ENCODE measurements at regions not wholly inside any gene's neighbourhood (a gene's known extent, or its start where the extent isn't known, plus 50 kb on each side); places are given as distances from the start of the nearest gene placed in this dataset.
"Not testable (repeated sequence)": the region's sequence is repeated elsewhere in the genome, so short reads cannot be mapped to it uniquely, and the experiment has no call there.

GRCh38 chr7:56697058-56697457 lies 435.2 kb downstream of the ZNF479 start:
- DNase-seq (ENCODE audit: low read depth); in situ Hi-C loops (cut with HindIII; ENCODE audit: low pct_unique_long_range_greater_than_20kb, low sequenced_read_pairs): not testable (repeated sequence)

GRCh38 chr7:56686276-56686859 lies 445.9 kb downstream of the ZNF479 start:
- in situ Hi-C loops (cut with HindIII; ENCODE audit: low pct_unique_long_range_greater_than_20kb, low sequenced_read_pairs), result no loop called here

DNA sequence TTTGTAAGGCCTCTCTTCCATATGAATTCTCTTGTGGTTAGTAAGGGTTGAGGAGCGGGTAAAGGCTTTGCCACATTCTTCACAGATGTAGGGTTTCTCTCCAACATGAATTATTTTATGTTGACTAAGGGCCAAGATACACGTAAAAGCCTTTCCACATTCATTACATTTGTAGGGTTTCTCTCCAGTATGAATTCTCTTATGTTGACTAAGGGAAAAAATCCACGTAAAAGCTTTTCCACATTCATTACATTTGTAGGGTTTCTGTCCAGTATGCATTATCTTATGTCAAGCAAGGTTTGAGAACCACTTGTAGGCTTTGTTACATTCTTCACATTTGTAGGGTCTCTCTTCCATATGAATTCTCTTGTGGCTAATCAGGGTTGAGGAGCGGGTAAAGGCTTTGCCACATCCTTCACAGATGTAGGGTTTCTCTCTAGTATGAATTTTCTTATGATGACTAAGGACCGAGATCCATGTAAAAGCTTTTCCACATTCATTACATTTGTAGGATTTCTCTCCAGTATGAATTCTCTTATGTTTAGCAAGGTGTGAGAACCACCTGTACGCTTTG lies 493.0 kb downstream of the ZNF479 start:
- in situ Hi-C loops (cut with HindIII; ENCODE audit: low pct_unique_long_range_greater_than_20kb, low sequenced_read_pairs), result no loop called here
- DNase-seq (ENCODE audit: low read depth), result no peak

More at GRCh38 chr7:56686276-56686859, 445.9 kb downstream of the ZNF479 start:
- DNase-seq (ENCODE audit: low read depth), result no peak

- no peak for DNase-seq (ENCODE audit: low read depth)
- in situ Hi-C loops (cut with HindIII; ENCODE audit: low pct_unique_long_range_greater_than_20kb, low sequenced_read_pairs), result no loop called here
Measured at GRCh38 chr7:56609852-56610355, 493.7 kb upstream of the NUPR2 start.

- in situ Hi-C loops (cut with HindIII; ENCODE audit: low pct_unique_long_range_greater_than_20kb, low sequenced_read_pairs), result no loop called here
- DNase-seq (ENCODE audit: low read depth), result no peak
Measured at GRCh38 chr7:56605146-56605545, 488.9 kb upstream of the NUPR2 start.

GRCh38 chr7:56578612-56579011 lies 462.4 kb upstream of the NUPR2 start:
- in situ Hi-C loops (cut with HindIII; ENCODE audit: low pct_unique_long_range_greater_than_20kb, low sequenced_read_pairs), result no loop called here
- no peak for DNase-seq (ENCODE audit: low read depth)

DNA sequence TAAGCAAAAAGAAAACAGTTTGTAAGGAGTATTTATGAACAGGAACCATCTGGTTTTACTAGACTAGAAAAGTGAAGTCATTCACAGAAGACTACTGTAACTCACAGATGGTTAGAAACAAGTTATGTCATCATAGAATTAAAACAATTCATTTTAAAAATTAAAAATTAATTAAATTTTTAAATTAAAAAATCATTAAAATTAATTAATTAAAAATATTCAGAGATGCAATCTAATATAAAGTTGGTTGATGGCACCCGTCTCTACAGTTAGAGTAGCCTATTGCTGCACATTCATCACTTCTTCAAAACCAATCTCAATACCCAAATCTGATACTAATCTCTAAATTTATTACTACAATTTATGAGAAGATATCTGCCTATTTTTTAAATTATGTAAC lies 454.8 kb upstream of the NUPR2 start:
- no peak for DNase-seq (ENCODE audit: low read depth)
- in situ Hi-C loops (cut with HindIII; ENCODE audit: low pct_unique_long_range_greater_than_20kb, low sequenced_read_pairs), result no loop called here

DNA sequence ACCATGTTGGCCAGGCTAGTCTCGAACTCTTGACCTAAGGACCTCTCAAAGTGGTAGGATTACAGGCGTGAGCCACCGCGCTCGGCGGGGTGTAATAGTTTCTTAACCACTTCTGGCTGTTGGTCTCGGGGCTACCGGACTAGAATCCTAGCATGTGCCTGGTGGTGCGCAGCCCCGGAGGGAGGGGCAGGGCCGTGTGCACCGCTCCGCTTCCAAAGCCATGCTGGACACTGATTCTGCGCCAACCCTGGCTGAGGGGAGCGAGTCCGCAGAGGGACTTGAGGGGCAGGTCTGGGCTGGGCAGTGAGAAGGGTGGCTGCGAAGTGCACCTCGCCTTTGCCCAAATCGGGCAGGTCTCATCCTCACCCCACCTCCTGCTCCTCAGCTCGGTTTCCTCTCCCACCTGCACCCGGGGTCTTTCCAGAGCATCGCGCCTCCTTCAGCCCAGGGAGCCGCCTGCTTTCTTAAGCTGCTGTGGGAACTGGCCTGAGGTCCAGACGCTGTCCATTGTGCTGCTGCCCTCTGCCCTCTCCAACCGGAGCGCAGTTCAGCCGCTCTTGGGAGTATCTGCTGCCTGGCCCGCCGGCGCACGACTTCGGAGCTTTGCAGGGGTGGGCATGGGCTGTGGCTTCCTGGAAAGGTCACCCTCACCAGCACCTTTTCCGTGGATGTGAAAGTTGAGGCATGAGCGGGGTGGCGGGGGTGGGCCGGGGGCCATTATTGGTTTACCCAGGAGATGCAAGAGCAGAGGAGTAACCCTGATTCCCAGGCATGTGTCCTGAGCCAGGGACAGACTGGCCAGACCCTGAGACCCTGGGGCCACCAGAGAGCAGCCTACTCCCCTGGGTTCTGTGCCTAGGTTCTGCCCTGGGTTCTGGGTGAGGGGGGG lies 422.6 kb upstream of the NUPR2 start:
- in situ Hi-C loops (cut with HindIII; ENCODE audit: low pct_unique_long_range_greater_than_20kb, low sequenced_read_pairs), result no loop called here
- DNase-seq (ENCODE audit: low read depth), result no peak

DNA sequence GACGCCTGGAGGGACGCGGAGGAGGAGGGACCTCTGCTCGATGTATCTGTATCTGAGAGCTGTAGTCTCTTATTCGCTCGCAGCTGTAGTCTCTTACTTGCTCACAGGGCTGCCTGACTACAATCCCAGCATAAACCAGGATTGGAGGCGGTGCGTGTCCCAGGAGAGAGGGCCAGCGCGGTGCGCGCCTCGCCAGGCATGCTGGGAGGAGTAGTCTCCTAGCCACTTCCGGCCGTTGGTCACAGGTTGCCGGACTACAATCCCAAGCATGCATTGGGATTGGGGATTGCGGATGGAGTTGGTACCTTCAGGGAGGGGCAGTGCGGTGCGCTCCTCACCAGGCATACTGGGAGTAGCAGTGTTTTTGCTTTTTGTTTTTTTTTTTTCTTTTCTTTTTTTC lies 421.7 kb upstream of the NUPR2 start:
- in situ Hi-C loops (cut with HindIII; ENCODE audit: low pct_unique_long_range_greater_than_20kb, low sequenced_read_pairs), result no loop called here
- no peak for DNase-seq (ENCODE audit: low read depth)

- in situ Hi-C loops (cut with HindIII; ENCODE audit: low pct_unique_long_range_greater_than_20kb, low sequenced_read_pairs), result no loop called here
- DNase-seq (ENCODE audit: low read depth), result no peak
Measured at GRCh38 chr7:56537477-56537876, 421.3 kb upstream of the NUPR2 start.

GRCh38 chr7:56495165-56495564 lies 378.9 kb upstream of the NUPR2 start:
- in situ Hi-C loops (cut with HindIII; ENCODE audit: low pct_unique_long_range_greater_than_20kb, low sequenced_read_pairs), result no loop called here
- DNase-seq (ENCODE audit: low read depth), result no peak

- in situ Hi-C loops (cut with HindIII; ENCODE audit: low pct_unique_long_range_greater_than_20kb, low sequenced_read_pairs), result no loop called here
- DNase-seq (ENCODE audit: low read depth), result no peak
Measured at GRCh38 chr7:56493704-56494450, 377.7 kb upstream of the NUPR2 start.

- DNase-seq (ENCODE audit: low read depth), result no peak
- in situ Hi-C loops (cut with HindIII; ENCODE audit: low pct_unique_long_range_greater_than_20kb, low sequenced_read_pairs), result no loop called here
Measured at GRCh38 chr7:56493196-56493595, 377.0 kb upstream of the NUPR2 start.

GRCh38 chr7:56491636-56492425 lies 375.6 kb upstream of the NUPR2 start:
- in situ Hi-C loops (cut with HindIII; ENCODE audit: low pct_unique_long_range_greater_than_20kb, low sequenced_read_pairs), result no loop called here
- DNase-seq (ENCODE audit: low read depth), result no peak

- DNase-seq (ENCODE audit: low read depth), result no peak
- in situ Hi-C loops (cut with HindIII; ENCODE audit: low pct_unique_long_range_greater_than_20kb, low sequenced_read_pairs), result no loop called here
Measured at GRCh38 chr7:56483861-56484550, 367.8 kb upstream of the NUPR2 start.

DNA sequence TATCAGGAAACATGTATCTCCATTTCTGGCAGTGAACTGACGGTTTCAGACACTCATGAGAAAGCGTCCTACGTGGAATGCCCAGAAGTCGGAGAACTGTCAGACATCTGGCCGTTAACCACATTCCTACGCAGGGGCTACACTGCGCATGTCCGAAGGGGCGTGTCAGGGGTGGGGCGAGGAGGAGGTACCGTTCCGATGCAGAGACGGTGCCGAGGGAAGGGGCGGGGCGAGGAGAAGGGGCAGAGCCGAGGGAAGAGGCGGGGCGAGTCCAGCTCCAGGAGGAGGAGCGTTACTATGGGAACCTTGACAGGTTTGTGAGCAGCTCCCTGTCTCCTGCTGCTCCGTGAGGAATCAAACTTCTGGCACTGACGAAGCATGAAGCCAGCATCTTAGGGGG lies 366.9 kb upstream of the NUPR2 start:
- in situ Hi-C loops (cut with HindIII; ENCODE audit: low pct_unique_long_range_greater_than_20kb, low sequenced_read_pairs), result no loop called here

DNA sequence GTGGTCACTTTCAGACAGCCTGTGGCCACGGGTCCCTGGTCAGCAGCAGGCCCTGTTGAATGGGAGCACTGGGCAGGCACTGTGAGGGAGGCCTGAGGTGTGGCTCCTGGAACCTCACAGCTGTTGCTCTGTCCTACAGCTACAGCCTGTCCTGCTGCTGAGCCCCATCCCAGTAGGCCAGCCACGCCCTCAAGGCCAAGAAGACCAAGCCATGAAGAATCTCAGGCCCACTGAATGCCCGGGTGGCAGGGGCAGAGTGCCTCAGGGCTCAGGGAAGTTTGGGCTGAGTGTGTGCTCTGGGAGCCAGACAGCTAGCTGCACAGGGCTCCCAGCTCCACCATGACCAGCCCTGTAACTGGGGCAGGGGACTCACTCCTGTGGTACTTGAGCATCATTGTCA lies 363.5 kb upstream of the NUPR2 start:
- DNase-seq (ENCODE audit: low read depth), result no peak
- in situ Hi-C loops (cut with HindIII; ENCODE audit: low pct_unique_long_range_greater_than_20kb, low sequenced_read_pairs), result no loop called here

More for the DNA sequence above, 366.9 kb upstream of the NUPR2 start:
- no peak for DNase-seq (ENCODE audit: low read depth)
